Loucy (cell line): ENCODE measurements at regions not wholly inside any gene's neighbourhood (a gene's known extent, or its start where the extent isn't known, plus 50 kb on each side); places are given as distances from the start of the nearest gene placed in this dataset.
"Not testable (repeated sequence)": the region's sequence is repeated elsewhere in the genome, so short reads cannot be mapped to it uniquely, and the experiment has no call there.

Experiments
- H2AFZ ChIP-seq: fragments of 200-600 bp; sonication (generic); 2 replicates; pipeline ENCODE4 v1.6.0; 2016; ENCODE audit warnings: antibody characterized with exemption, mild to moderate bottlenecking, low read length, moderate library complexity
- H3F3A ChIP-seq: fragments of 200-600 bp; 2 replicates; pipeline ENCODE4 v1.6.0; 2016; ENCODE audit warnings: antibody characterized with exemption, low read depth, mild to moderate bottlenecking
- H3K27me3 ChIP-seq: fragments of 200-600 bp; sonication (generic); 2 replicates; pipeline ENCODE4 v1.6.1; 2014; ENCODE audit warnings: low read length, mild to moderate bottlenecking; ENCODE audit not compliant: insufficient read depth, poor library complexity, severe bottlenecking
- H3K36me3 ChIP-seq: fragments of 200-600 bp; sonication (generic); 2 replicates; pipeline ENCODE4 v1.6.1; 2016; ENCODE audit warnings: low read length; ENCODE audit not compliant: insufficient read depth
- H3K4me1 ChIP-seq: fragments of 200-600 bp; sonication (generic); 2 replicates; pipeline ENCODE4 v1.5.1; 2014; ENCODE audit warnings: low read length, mild to moderate bottlenecking; ENCODE audit not compliant: insufficient read depth, poor library complexity, severe bottlenecking
- H3K4me2 ChIP-seq: fragments of 200-600 bp; sonication (generic); 2 replicates; pipeline ENCODE4 v1.6.0; 2014; ENCODE audit warnings: antibody characterized with exemption, low read length, low read depth, mild to moderate bottlenecking; ENCODE audit not compliant: poor library complexity, severe bottlenecking
- H3K4me3 ChIP-seq: fragments of 200-600 bp; sonication (generic); 2 replicates; pipeline ENCODE4 v1.5.1; 2014; ENCODE audit warnings: low read length, mild to moderate bottlenecking, mixed read lengths; ENCODE audit not compliant: poor library complexity, severe bottlenecking
- H3K79me2 ChIP-seq: fragments of 200-600 bp; sonication (generic); 2 replicates; pipeline ENCODE4 v1.6.1; 2014; ENCODE audit warnings: low read length; ENCODE audit not compliant: insufficient read depth
- H3K9ac ChIP-seq: fragments of 200-600 bp; sonication (generic); 2 replicates; pipeline ENCODE4 v1.6.0; 2014; ENCODE audit warnings: mild to moderate bottlenecking, low read depth, low read length, moderate library complexity; ENCODE audit not compliant: poor library complexity, severe bottlenecking
- H3K9me2 ChIP-seq: fragments of 200-600 bp; sonication (generic); replicated peaks from 2 replicates; pipeline ENCODE4 v1.6.1; 2016; ENCODE audit warnings: low read depth, low read length, mixed read lengths
- H3K9me3 ChIP-seq: fragments of 200-600 bp; sonication (generic); 2 replicates; pipeline ENCODE4 v1.6.1; 2014; ENCODE audit warnings: mild to moderate bottlenecking, antibody characterized with exemption, low read length, low read depth; ENCODE audit not compliant: insufficient read depth
- H4K20me1 ChIP-seq: fragments of 200-600 bp; sonication (generic); 2 replicates; pipeline ENCODE4 v1.6.0; 2014; ENCODE audit warnings: antibody characterized with exemption, low read length, mild to moderate bottlenecking; ENCODE audit not compliant: insufficient read depth, poor library complexity, severe bottlenecking
- EZH2phosphoT487 ChIP-seq: fragments of 200-600 bp; IDR thresholded peaks from 2 replicates; pipeline ENCODE4 v1.6.1; 2018; ENCODE audit warnings: antibody characterized with exemption, mild to moderate bottlenecking, moderate library complexity, borderline replicate concordance
- TF ChIP-seq, protein P1 (sequence below): fragments of 200-600 bp; sonication (generic); conservative IDR thresholded peaks from 2 replicates; pipeline ENCODE4 v1.5.1; 2014; ENCODE audit warnings: mild to moderate bottlenecking, antibody characterized with exemption, low read length

DNA sequence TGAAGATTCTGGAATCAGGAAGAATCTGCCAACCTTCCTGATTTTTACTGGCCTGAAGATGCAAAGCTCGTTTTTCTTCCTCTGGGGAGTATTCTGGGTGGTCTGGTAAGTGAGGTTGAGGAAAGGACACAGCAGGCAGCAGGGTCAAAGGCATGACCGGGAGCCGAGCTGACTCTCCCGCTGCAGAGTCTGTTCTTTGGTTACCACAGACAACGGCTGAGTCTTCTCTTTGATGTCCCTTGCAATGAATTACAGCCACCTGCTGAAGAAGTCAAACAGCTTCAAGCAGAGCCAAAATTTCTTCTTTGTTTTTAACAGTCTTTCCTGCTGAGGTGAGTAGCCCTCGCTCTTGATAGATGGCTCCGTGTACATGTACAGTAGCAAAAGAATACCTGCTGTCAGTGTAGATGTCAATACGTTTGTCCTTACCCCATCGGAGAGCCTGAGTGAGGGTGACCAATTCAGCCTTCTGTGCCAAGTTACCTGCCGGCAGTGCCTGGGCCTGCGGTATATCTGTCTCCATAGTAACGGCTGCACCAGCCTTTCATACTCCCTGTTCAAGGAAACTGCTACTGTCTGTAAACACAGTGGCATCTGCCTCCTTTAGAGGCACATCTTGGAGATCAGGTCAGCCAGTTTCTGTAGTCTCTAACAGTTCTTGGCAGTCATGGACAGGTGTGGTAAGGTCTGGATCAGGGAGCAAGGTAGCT is 76.4 kb downstream of the PRR15 start:
- H3K4me3 ChIP-seq: no peak overlapping the region
- H3K27me3 ChIP-seq: no peaks in the 10 kb centered on the region
- TF ChIP-seq, protein P1, sequence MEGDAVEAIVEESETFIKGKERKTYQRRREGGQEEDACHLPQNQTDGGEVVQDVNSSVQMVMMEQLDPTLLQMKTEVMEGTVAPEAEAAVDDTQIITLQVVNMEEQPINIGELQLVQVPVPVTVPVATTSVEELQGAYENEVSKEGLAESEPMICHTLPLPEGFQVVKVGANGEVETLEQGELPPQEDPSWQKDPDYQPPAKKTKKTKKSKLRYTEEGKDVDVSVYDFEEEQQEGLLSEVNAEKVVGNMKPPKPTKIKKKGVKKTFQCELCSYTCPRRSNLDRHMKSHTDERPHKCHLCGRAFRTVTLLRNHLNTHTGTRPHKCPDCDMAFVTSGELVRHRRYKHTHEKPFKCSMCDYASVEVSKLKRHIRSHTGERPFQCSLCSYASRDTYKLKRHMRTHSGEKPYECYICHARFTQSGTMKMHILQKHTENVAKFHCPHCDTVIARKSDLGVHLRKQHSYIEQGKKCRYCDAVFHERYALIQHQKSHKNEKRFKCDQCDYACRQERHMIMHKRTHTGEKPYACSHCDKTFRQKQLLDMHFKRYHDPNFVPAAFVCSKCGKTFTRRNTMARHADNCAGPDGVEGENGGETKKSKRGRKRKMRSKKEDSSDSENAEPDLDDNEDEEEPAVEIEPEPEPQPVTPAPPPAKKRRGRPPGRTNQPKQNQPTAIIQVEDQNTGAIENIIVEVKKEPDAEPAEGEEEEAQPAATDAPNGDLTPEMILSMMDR: no peak
- no peak for TF ChIP-seq EZH2phosphoT487
- no peaks in the 10 kb centered on the region for H4K20me1 ChIP-seq
- H2AFZ ChIP-seq: no peak overlapping the region
- no peaks in the 10 kb centered on the region for H3K4me1 ChIP-seq
- H3K4me2 ChIP-seq: no peak overlapping the region
- no peaks in the 10 kb centered on the region for H3F3A ChIP-seq
- no peaks in the 10 kb centered on the region for H3K9me2 ChIP-seq
- H3K9me3 ChIP-seq: no peaks in the 10 kb centered on the region
- H3K9ac ChIP-seq: no peak overlapping the region
- H3K36me3 ChIP-seq: no peaks in the 10 kb centered on the region; the same call in 1 of the 2 replicates
- H3K79me2 ChIP-seq: no peaks in the 10 kb centered on the region

DNA sequence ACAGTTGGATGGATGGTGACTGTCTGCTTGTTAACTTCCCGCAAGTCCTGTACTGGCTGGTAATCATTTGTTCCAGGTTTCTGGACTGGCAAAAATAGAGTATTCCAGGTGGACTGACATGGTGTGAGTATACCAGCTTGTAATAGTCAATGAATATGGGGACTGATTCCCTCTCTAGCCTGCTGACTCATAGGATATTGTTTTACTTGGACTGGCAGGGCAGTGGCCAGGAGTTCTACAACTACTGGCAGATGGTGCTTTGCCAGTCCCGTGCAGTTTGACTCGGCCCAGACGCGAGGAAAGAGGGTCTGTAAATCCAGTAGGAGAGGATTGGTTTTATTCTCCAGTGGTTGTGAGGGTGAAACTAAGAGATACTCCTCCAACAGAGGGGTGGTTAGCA is 78.0 kb downstream of the PRR15 start:
- no peaks in the 10 kb centered on the region for H3K9me2 ChIP-seq
- TF ChIP-seq, protein P1: no peak
- no peak for TF ChIP-seq EZH2phosphoT487
- no peaks in the 10 kb centered on the region for H3K27me3 ChIP-seq
- H3K79me2 ChIP-seq: no peaks in the 10 kb centered on the region
- H3F3A ChIP-seq: no peaks in the 10 kb centered on the region
- H3K36me3 ChIP-seq: no peaks in the 10 kb centered on the region; the same call in 1 of the 2 replicates
- H2AFZ ChIP-seq: no peak overlapping the region
- no peak overlapping the region for H3K9ac ChIP-seq
- H3K4me2 ChIP-seq: no peak overlapping the region
- no peaks in the 10 kb centered on the region for H3K4me1 ChIP-seq
- H4K20me1 ChIP-seq: no peaks in the 10 kb centered on the region
- H3K4me3 ChIP-seq: no peak overlapping the region
- no peaks in the 10 kb centered on the region for H3K9me3 ChIP-seq

DNA sequence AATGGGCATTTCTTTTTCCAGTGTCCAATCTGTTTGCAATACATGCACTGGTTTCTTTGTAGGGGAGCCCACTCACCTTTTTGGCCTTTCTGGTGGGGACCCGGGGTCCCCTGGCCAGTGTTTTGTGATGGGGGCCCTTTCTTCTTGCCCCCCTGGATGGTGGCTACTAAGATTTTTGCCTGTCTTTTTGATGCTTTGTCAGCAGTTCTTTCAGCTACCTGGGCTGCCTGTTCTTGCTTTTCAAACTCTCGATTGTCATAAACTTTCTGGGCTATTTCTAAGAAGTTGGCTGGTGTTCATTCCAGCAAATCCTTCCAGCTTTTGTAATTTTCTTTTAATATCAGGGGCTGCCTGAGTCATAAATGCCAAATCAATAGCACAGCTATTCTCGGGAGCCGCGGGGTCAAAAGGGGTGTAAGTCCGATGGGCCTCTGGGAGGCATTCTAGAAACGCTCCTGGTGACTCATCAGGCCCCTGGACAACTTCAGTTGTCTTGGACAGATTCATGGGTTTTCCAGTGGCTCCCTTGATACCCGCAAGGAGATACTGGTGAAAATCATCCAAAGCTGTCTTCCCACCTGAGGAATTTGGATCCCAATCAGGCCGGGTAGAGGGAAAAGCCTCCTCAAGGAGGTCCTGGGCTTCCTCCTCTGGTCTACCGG is 79.0 kb downstream of the PRR15 start:
- H3K36me3 ChIP-seq: no peaks in the 10 kb centered on the region; the same call in 1 of the 2 replicates
- H3F3A ChIP-seq: no peaks in the 10 kb centered on the region
- TF ChIP-seq, protein P1: no peak
- no peak for TF ChIP-seq EZH2phosphoT487
- no peak overlapping the region for H2AFZ ChIP-seq
- no peak overlapping the region for H3K9ac ChIP-seq
- no peaks in the 10 kb centered on the region; the same call in 1 of the 2 replicates for H3K79me2 ChIP-seq
- no peaks in the 10 kb centered on the region for H3K9me3 ChIP-seq
- no peak overlapping the region for H3K4me2 ChIP-seq
- no peaks in the 10 kb centered on the region for H3K27me3 ChIP-seq
- no peaks in the 10 kb centered on the region for H4K20me1 ChIP-seq
- no peak overlapping the region for H3K4me3 ChIP-seq
- H3K9me2 ChIP-seq: no peaks in the 10 kb centered on the region
- no peaks in the 10 kb centered on the region for H3K4me1 ChIP-seq

DNA sequence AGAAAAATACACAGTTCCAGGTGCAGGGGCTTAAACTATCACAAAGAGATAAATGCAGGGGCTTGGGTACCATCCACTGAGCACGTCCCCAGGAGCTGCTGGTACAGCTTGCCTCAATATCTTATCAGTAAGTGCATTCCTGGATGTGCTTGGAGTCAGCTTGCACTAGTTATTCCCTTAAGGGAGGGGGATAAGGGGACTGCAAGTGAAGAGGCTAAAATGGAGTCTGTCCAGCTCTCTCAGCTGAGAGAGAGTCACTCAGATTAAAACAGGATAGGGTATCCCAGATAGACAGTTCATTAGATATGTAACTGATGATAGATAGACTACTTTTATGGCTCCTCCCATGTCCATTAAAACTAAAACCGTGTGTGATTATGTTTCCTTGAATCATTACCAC is 82.5 kb downstream of the PRR15 start:
- not testable (repeated sequence) for H3K79me2 ChIP-seq, H3K9me2 ChIP-seq, H3K9me3 ChIP-seq, H3K27me3 ChIP-seq, H3K4me3 ChIP-seq, H3K4me2 ChIP-seq, H4K20me1 ChIP-seq, H3K36me3 ChIP-seq, H2AFZ ChIP-seq, H3F3A ChIP-seq, H3K4me1 ChIP-seq, H3K9ac ChIP-seq
